Karpas-422 (cell line): ENCODE measurements at regions not wholly inside any gene's neighbourhood (a gene's known extent, or its start where the extent isn't known, plus 50 kb on each side); places are given as distances from the start of the nearest gene placed in this dataset.

Experiments used
- DNase-seq: peaks from one replicate; pipeline ENCODE4 v3.0.0-alpha.2; 2015
- H2AFZ ChIP-seq: fragments of 200-600 bp; sonication (generic); 2 replicates; pipeline ENCODE4 v1.6.1; 2014; ENCODE audit warnings: antibody characterized with exemption, low read length, mixed read lengths
- H3K27ac ChIP-seq: fragments of 200-600 bp; sonication (generic); 2 replicates; pipeline ENCODE4 v1.5.1; 2014; ENCODE audit warnings: mild to moderate bottlenecking, low read length, moderate library complexity
- H3K27me3 ChIP-seq: fragments of 200-600 bp; sonication (generic); 2 replicates; pipeline ENCODE4 v1.6.1; 2014; ENCODE audit warnings: low read length, mixed read lengths
- H3K36me3 ChIP-seq: fragments of 200-600 bp; sonication (generic); 2 replicates; pipeline ENCODE4 v1.6.1; 2014; ENCODE audit warnings: low read length, mixed read lengths; ENCODE audit not compliant: insufficient read depth
- H3K4me1 ChIP-seq: fragments of 200-600 bp; sonication (generic); 2 replicates; pipeline ENCODE4 v1.6.1; 2014; ENCODE audit warnings: mild to moderate bottlenecking, low read length, mixed read lengths
- H3K4me2 ChIP-seq: fragments of 200-600 bp; sonication (generic); 2 replicates; pipeline ENCODE4 v1.6.1; 2014; ENCODE audit warnings: low read length, low read depth, mild to moderate bottlenecking; ENCODE audit not compliant: poor library complexity, severe bottlenecking
- H3K4me3 ChIP-seq: fragments of 200-600 bp; sonication (generic); 2 replicates; pipeline ENCODE4 v1.5.1; 2014; ENCODE audit warnings: mild to moderate bottlenecking, antibody characterized with exemption, low read length, mixed read lengths
- H3K79me2 ChIP-seq: fragments of 200-600 bp; sonication (generic); 2 replicates; pipeline ENCODE4 v1.6.1; 2014; ENCODE audit warnings: mild to moderate bottlenecking, low read length, mixed read lengths
- H3K9ac ChIP-seq: fragments of 200-600 bp; sonication (generic); 2 replicates; pipeline ENCODE4 v1.6.0; 2014; ENCODE audit warnings: low read length
- H3K9me2 ChIP-seq: fragments of 200-600 bp; sonication (generic), shearing (Covaris generic); replicated peaks from 2 replicates; pipeline ENCODE4 v1.6.0; 2014; ENCODE audit warnings: mild to moderate bottlenecking, low read length, moderate library complexity; ENCODE audit not compliant: insufficient read depth
- H3K9me3 ChIP-seq: fragments of 300-700, 200-600 bp; sonication (generic); 2 replicates; pipeline ENCODE4 v1.6.1; 2014; ENCODE audit warnings: low read length, mixed read lengths
- H4K20me1 ChIP-seq: fragments of 200-600 bp; sonication (generic); 2 replicates; pipeline ENCODE4 v1.6.1; 2014; ENCODE audit warnings: mild to moderate bottlenecking, antibody characterized with exemption, low read length, low read depth; ENCODE audit not compliant: insufficient read depth

DNA sequence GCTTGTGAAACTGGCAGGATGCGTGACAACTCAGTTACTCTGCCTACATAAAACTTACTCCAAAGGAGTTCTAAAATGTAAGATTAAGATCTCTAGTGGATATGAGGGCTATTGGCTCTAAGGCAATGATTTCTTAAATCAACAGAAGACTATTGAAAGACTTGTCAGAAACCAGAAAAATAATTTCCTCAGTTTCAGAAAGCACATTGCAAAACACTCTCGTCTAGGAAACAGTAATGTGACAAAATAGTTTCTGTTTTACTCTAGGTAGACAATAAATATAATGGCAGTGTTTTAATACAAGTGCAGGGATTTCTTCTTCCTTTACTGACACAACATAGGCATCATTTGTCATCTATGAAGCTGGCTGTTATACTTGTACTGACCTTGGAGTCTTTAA lies 230.1 kb downstream of the KCTD12 start:
- Histone ChIP-seq H3K9ac (no peak overlapping the region), H3K9me2 (no peaks in the 10 kb centered on the region), H3K79me2 (no peaks in the 10 kb centered on the region), H3K27me3 (no peaks in the 10 kb centered on the region), H3K27ac (no peak overlapping the region), H2AFZ (no peak overlapping the region), H3K36me3 (no peaks in the 10 kb centered on the region), H3K4me2 (no peak overlapping the region), H3K9me3 (no peaks in the 10 kb centered on the region), H4K20me1 (no peaks in the 10 kb centered on the region), H3K4me3 (no peak overlapping the region), H3K4me1 (no peaks in the 10 kb centered on the region)
- no peak for DNase-seq

DNA sequence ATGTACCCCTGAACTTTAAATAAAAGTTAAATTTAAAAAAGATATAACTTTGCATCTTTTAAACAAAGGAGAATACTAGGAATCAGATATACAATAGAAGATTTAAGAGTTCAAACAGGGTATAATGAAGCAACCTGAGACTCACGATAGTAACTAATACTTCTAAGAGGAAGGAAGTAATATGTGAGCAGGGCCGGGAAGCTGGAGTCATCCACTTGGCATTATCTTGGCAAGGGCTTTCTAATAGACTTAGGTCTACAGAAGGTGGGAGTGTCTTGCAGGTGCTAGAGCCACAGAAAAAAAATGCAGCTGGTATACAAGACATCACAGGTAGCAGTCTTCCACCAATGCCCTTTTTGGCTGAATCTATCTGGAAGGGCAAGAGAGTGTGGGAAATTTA lies 231.9 kb downstream of the KCTD12 start:
- Histone ChIP-seq H2AFZ (no peak overlapping the region), H4K20me1 (no peaks in the 10 kb centered on the region), H3K27me3 (no peaks in the 10 kb centered on the region), H3K79me2 (no peaks in the 10 kb centered on the region), H3K27ac (no peak overlapping the region), H3K36me3 (no peaks in the 10 kb centered on the region), H3K9ac (no peak overlapping the region), H3K4me3 (no peak overlapping the region), H3K9me3 (no peaks in the 10 kb centered on the region), H3K9me2 (no peaks in the 10 kb centered on the region), H3K4me1 (no peaks in the 10 kb centered on the region), H3K4me2 (no peak overlapping the region)
- DNase-seq = no peak

DNA sequence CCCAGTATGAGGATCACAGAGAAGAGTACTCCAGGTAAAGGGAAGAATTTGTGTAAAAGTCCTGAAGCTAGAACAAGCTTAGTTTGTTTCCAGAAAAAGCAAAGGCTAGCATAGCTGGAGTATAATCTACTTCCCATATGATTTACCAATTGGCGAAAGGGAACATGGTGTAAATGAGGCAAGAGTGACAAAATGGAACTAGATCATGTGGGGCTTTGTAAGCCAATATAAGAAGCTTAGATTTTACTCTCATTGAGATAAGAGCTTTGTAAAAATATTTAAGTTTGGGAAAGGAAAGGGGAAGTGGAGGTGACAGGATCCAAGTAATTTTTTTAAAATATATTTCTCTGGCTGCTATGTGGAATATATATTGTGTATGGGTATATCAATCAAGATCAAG lies 234.9 kb downstream of the KCTD12 start:
- no peaks in the 10 kb centered on the region for H3K36me3 ChIP-seq
- H3K9ac ChIP-seq = no peak overlapping the region
- H3K79me2 ChIP-seq = no peaks in the 10 kb centered on the region
- no peak overlapping the region for H3K4me3 ChIP-seq
- no peak for DNase-seq
- H3K9me3 ChIP-seq = no peaks in the 10 kb centered on the region
- H3K4me1 ChIP-seq = no peaks in the 10 kb centered on the region
- no peak overlapping the region for H2AFZ ChIP-seq
- no peaks in the 10 kb centered on the region for H4K20me1 ChIP-seq
- H3K27ac ChIP-seq = no peak overlapping the region
- H3K4me2 ChIP-seq = no peak overlapping the region
- no peaks in the 10 kb centered on the region for H3K9me2 ChIP-seq
- no peaks in the 10 kb centered on the region for H3K27me3 ChIP-seq

DNA sequence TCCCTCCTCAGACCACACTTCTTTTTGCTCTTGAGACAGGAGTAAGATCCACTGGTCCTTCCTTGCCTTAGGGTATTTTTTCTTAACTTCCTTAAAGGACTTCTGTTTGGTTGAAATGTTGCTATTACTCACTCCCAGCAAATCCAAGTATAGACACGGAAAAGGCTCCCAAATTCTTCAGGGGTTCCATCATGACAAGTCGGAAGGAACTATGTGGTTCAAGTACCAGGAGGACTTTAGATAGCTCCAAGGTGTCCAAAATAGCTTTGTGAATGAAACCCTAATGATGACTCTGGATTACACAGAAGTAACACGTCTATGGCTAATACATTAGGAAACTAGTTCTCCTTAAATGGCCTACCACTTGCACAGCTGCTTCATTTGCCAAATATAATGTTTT lies 238.7 kb downstream of the KCTD12 start:
- H3K4me2 ChIP-seq = no peak overlapping the region

DNA sequence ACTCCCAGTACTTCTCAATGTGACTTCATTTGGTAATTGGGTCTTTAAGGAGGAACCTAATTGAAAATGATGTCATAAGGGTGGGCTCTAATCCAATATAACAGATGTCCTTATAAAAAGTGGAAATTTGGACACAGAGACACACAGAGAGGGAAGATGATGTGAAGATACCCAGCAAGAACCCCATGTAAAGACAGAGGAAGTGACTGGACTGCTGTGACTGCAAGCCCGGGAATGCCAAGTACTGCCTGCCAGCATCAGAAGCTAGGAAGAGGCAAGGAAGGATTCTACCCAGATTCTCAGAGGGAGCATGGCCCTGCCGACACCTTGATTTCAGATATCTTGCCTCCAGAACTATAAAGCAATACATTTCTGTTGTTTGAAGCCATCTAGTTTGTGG lies 239.3 kb downstream of the KCTD12 start:
- H3K36me3 ChIP-seq = no peaks in the 10 kb centered on the region
- H3K4me3 ChIP-seq = no peak overlapping the region
- no peaks in the 10 kb centered on the region for H3K79me2 ChIP-seq
- no peak for DNase-seq
- H3K9me2 ChIP-seq = no peaks in the 10 kb centered on the region
- no peaks in the 10 kb centered on the region for H4K20me1 ChIP-seq
- H3K4me2 ChIP-seq = no peak overlapping the region
- H3K4me1 ChIP-seq = no peaks in the 10 kb centered on the region
- H3K9ac ChIP-seq = no peak overlapping the region
- H3K9me3 ChIP-seq = no peaks in the 10 kb centered on the region
- H3K27me3 ChIP-seq = no peaks in the 10 kb centered on the region
- H2AFZ ChIP-seq = no peak overlapping the region
- no peak overlapping the region for H3K27ac ChIP-seq

More for the DNA sequence above, 238.7 kb downstream of the KCTD12 start:
- H3K79me2 ChIP-seq = no peaks in the 10 kb centered on the region
- H3K27me3 ChIP-seq = no peaks in the 10 kb centered on the region
- no peaks in the 10 kb centered on the region for H3K9me3 ChIP-seq
- H3K36me3 ChIP-seq = no peaks in the 10 kb centered on the region
- no peaks in the 10 kb centered on the region for H3K9me2 ChIP-seq
- no peak for DNase-seq
- H3K4me3 ChIP-seq = no peak overlapping the region
- H4K20me1 ChIP-seq = no peaks in the 10 kb centered on the region
- no peak overlapping the region for H3K27ac ChIP-seq
- no peak overlapping the region for H3K9ac ChIP-seq
- no peaks in the 10 kb centered on the region for H3K4me1 ChIP-seq
- no peak overlapping the region for H2AFZ ChIP-seq

DNA sequence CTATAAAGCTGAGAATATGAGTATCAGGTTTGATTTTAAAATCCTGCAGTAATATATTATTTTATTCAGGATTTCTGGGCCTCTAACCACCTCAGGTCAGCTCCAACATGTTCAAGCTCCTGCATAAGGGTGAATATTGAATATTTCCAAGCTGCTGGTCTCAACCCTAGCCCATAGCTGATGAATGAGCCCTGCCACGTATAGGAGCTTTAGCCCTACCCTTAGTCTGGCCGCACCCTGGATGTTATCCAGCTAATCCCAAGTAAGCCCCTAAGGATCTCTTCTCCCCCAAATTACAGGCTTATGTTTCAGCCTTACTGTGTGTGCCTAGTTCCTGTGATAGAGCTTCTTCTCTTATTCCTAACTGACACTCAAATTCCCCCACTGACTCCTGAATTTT lies 240.6 kb downstream of the KCTD12 start:
- Histone ChIP-seq H3K36me3 (no peaks in the 10 kb centered on the region), H3K4me2 (no peak overlapping the region), H3K4me3 (no peak overlapping the region), H3K27me3 (no peaks in the 10 kb centered on the region), H3K9me2 (no peaks in the 10 kb centered on the region), H3K9ac (no peak overlapping the region), H3K79me2 (no peaks in the 10 kb centered on the region), H2AFZ (no peak overlapping the region), H3K27ac (no peak overlapping the region), H3K4me1 (no peaks in the 10 kb centered on the region), H3K9me3 (no peaks in the 10 kb centered on the region), H4K20me1 (no peaks in the 10 kb centered on the region)
- DNase-seq = no peak

DNA sequence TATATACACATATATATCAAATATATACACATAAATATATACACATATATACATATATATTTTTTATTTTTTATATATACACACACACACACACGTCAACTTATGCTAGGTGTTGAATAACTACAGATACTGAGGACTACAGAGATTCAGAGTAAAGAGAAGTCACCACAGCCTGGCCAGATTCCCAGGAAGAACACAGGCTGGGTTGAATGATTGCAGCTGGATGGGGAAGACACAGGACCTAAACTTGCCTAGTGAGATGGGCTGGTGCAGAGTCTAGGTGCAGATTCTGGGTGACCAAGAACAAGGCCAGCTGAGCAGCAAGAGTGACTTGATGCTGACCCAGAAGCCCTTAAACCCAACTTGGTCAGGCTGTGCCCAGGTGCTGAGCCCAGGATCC lies 241.3 kb downstream of the KCTD12 start:
- H3K36me3 ChIP-seq = no peaks in the 10 kb centered on the region
- H3K9me3 ChIP-seq = no peaks in the 10 kb centered on the region
- no peak overlapping the region for H2AFZ ChIP-seq
- H3K9ac ChIP-seq = no peak overlapping the region
- no peak for DNase-seq
- H3K4me3 ChIP-seq = no peak overlapping the region
- no peaks in the 10 kb centered on the region for H4K20me1 ChIP-seq
- no peak overlapping the region for H3K4me2 ChIP-seq
- no peaks in the 10 kb centered on the region for H3K9me2 ChIP-seq
- H3K79me2 ChIP-seq = no peaks in the 10 kb centered on the region
- H3K27ac ChIP-seq = no peak overlapping the region
- H3K27me3 ChIP-seq = no peaks in the 10 kb centered on the region
- H3K4me1 ChIP-seq = no peaks in the 10 kb centered on the region

DNA sequence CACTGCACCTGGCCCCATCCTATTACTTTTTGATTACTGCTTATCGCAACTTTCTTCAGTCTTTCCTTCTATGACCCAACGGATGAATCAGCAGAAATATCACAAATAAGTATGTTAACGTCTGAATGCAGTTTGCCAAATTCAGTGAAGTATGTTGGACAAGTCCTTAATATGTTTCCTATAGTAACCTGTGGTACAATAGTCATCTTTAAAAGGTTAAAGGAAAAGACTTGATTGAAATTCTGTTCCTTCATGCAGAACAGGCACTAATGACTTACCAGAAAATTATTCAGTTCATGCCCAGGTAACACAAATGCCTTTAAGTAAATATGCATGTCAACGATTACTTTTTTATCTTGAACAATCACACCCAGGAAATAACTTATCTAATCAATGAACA lies 242.6 kb downstream of the KCTD12 start:
- Histone ChIP-seq H3K36me3 (no peaks in the 10 kb centered on the region), H3K4me1 (no peaks in the 10 kb centered on the region), H4K20me1 (no peaks in the 10 kb centered on the region), H3K9me2 (no peaks in the 10 kb centered on the region), H3K4me3 (no peak overlapping the region), H3K9me3 (no peaks in the 10 kb centered on the region), H3K27me3 (no peaks in the 10 kb centered on the region), H3K9ac (no peak overlapping the region), H3K4me2 (no peak overlapping the region), H3K27ac (no peak overlapping the region), H2AFZ (no peak overlapping the region), H3K79me2 (no peaks in the 10 kb centered on the region)
- DNase-seq = no peak

DNA sequence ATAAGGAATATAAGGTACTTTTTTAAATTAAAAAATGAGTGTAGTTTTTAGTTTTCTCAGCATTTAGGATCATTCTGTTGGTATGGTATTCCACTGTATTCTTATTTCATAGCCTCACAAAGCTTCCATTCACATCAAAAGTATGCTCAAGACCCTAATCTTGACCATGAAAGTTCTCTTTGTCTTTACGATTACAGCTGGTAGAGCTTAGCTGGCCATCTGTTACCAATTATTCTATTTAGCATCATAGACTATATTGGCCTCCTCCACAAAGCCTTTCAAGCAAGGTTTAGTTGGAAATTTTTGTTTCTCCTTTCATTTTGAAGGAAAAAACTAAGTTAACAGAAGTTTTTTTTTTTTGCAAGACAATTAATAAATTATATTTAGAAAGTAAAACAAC lies 245.1 kb downstream of the KCTD12 start:
- no peak overlapping the region for H2AFZ ChIP-seq
- no peaks in the 10 kb centered on the region for H3K4me1 ChIP-seq
- no peaks in the 10 kb centered on the region for H3K9me3 ChIP-seq
- no peaks in the 10 kb centered on the region for H3K9me2 ChIP-seq
- H3K27me3 ChIP-seq = no peaks in the 10 kb centered on the region
- H3K79me2 ChIP-seq = no peaks in the 10 kb centered on the region
- no peak overlapping the region for H3K27ac ChIP-seq
- H4K20me1 ChIP-seq = no peaks in the 10 kb centered on the region
- DNase-seq = no peak
- no peak overlapping the region for H3K9ac ChIP-seq
- H3K4me2 ChIP-seq = no peak overlapping the region
- H3K4me3 ChIP-seq = no peak overlapping the region
- H3K36me3 ChIP-seq = no peaks in the 10 kb centered on the region
